Caco-2 (cell line): ENCODE measurements at regions not wholly inside any gene's neighbourhood (a gene's known extent, or its start where the extent isn't known, plus 50 kb on each side); places are given as distances from the start of the nearest gene placed in this dataset.

Experiments used
- BruUV-seq: library from RNA; stranded (reverse); fragments of 400-500 nt; replicated peaks from 2 replicates; lab custom pipeline; 2021; lab: Mats Ljungman, UMichigan
- CTCF ChIA-PET: fragments of 300-600 bp; sonication (Branson Sonifier 250); formaldehyde crosslinking; loops from one replicate; lab custom pipeline; 2022; ENCODE audit warnings: antibody characterized with exemption; lab: Charles Lee
- POLR2A ChIA-PET: fragments of 300-600 bp; sonication (Branson Sonifier 250); formaldehyde crosslinking; loops from one replicate; lab custom pipeline; 2022; ENCODE audit warnings: antibody characterized with exemption; lab: Charles Lee
- DNase-seq, 2 experiments: peaks; one replicate each; pipeline versions ENCODE4 v3.0.0 to v3.0.0-alpha.2; 2020 to 2022
- H3K27me3 ChIP-seq: replicated peaks from 2 replicates; pipeline ENCODE4 v1.6.0; 2011; ENCODE audit warnings: low read length; ENCODE audit not compliant: control insufficient read depth, insufficient read depth
- H3K36me3 ChIP-seq: 2 replicates; pipeline ENCODE4 v1.5.1; 2011; ENCODE audit warnings: low read length; ENCODE audit not compliant: control insufficient read depth, insufficient read depth
- H3K4me1 ChIP-seq: fragments of 250-450 bp; sonication (Bioruptor Pico); 2 replicates; pipeline ENCODE4 v1.5.1; 2020; ENCODE audit warnings: mild to moderate bottlenecking
- H3K4me3 ChIP-seq: 2 replicates; pipeline ENCODE4 v1.5.1; 2011; ENCODE audit warnings: low read depth, mild to moderate bottlenecking, control low read depth, low read length
- H3K9me3 ChIP-seq: fragments of 250-450 bp; sonication (Bioruptor Pico); 2 replicates; pipeline ENCODE4 v1.5.1; 2020; ENCODE audit warnings: mild to moderate bottlenecking, moderate library complexity
- H3K27ac Mint-ChIP-seq: one replicate; pipeline ENCODE4 v1.8.0; 2022; ENCODE audit warnings: mixed read lengths; ENCODE audit not compliant: unreplicated experiment
- H3K27me3 Mint-ChIP-seq: one replicate; pipeline ENCODE4 v1.8.0; 2022; ENCODE audit warnings: mixed read lengths; ENCODE audit not compliant: insufficient read depth, unreplicated experiment
- H3K36me3 Mint-ChIP-seq: one replicate; pipeline ENCODE4 v1.8.0; 2022; ENCODE audit warnings: mild to moderate bottlenecking, mixed read lengths; ENCODE audit not compliant: insufficient read depth, unreplicated experiment
- H3K4me1 Mint-ChIP-seq: one replicate; pipeline ENCODE4 v1.8.0; 2022; ENCODE audit warnings: low read depth, mixed read lengths; ENCODE audit not compliant: unreplicated experiment
- H3K4me3 Mint-ChIP-seq: one replicate; pipeline ENCODE4 v1.8.0; 2022; ENCODE audit warnings: mild to moderate bottlenecking, moderate library complexity, mixed read lengths; ENCODE audit not compliant: unreplicated experiment
- H3K9me3 Mint-ChIP-seq: one replicate; pipeline ENCODE4 v1.8.0; 2022; ENCODE audit warnings: mixed read lengths; ENCODE audit not compliant: unreplicated experiment
- CTCF ChIP-seq, 2 experiments: fragments of 200-600 bp in 1 of 2; IDR thresholded peaks; 1 replicate in 1 of 2; 2 replicates in 1 of 2; pipeline versions ENCODE4 v1.5.1 to v1.8.0; 2011 to 2022; ENCODE audit warnings: antibody characterized with exemption in 1 of 2, control low read depth in 1 of 2, inconsistent platforms in 1 of 2, low read depth in 1 of 2, low read length in 1 of 2, mild to moderate bottlenecking in 1 of 2, moderate library complexity in 1 of 2; ENCODE audit not compliant: insufficient read depth in 1 of 2, severe bottlenecking in 1 of 2, unreplicated experiment in 1 of 2
- intact Hi-C: fragments of 100-400 bp; cut with micrococcal nuclease; formaldehyde crosslinking; loops from one replicate; pipeline ENCODE4 v1.10.0; 2022; ENCODE audit not compliant: unreplicated experiment

- intact Hi-C loops = loop anchor here (2.0 kb wide), 1 partner anchor 113 kb away; no protein-coding TSS in a partner anchor
- POLR2A ChIA-PET = no interaction called here
These were observed 588.2 kb upstream of the ADGRL3 start for GRCh38 chr4:60611762-60612496.

GRCh38 chr4:60617731-60618130 lies 582.4 kb upstream of the ADGRL3 start:
- no peak for DNase-seq
- BruUV-seq = no TSS peak
- Mint-ChIP-seq H3K27ac (peak overlapping the region; percentile 74), H3K36me3 (peaks cover 5% of the 10 kb centered on the region), H3K27me3 (no peaks in the 10 kb centered on the region), H3K9me3 (peaks cover 23% of the 10 kb centered on the region), H3K4me1 (peaks cover 26% of the 10 kb centered on the region), H3K4me3 (no peak overlapping the region)
- intact Hi-C loops = no loop called here
- H3K36me3 ChIP-seq = no peaks in the 10 kb centered on the region
- H3K4me3 ChIP-seq = no peak overlapping the region
- peaks cover 28% of the 10 kb centered on the region for H3K4me1 ChIP-seq
- H3K9me3 ChIP-seq = peaks cover 14% of the 10 kb centered on the region; the same call in 1 of the 2 replicates
- TF ChIP-seq CTCF (IDR thresholded peaks at IDR 0.05; ENCODE audit: insufficient read depth in 1 of 2, low read depth in 1 of 2, low read length in 1 of 2, severe bottlenecking in 1 of 2, unreplicated experiment in 1 of 2) = no peak
- H3K27me3 ChIP-seq = no peaks in the 10 kb centered on the region
- ChIA-PET POLR2A (no interaction called here), CTCF (no interaction called here)

More at GRCh38 chr4:60611762-60612496, 588.2 kb upstream of the ADGRL3 start:
- no TSS peak for BruUV-seq
- peaks cover 10% of the 10 kb centered on the region; the same call in 1 of the 2 replicates for H3K9me3 ChIP-seq
- Mint-ChIP-seq H3K36me3 (no peaks in the 10 kb centered on the region), H3K27ac (peak overlapping the region; percentile 75), H3K4me3 (no peak overlapping the region), H3K27me3 (no peaks in the 10 kb centered on the region), H3K9me3 (peaks cover 14% of the 10 kb centered on the region), H3K4me1 (peaks cover 25% of the 10 kb centered on the region)
- no peaks in the 10 kb centered on the region for H3K36me3 ChIP-seq
- no peak for TF ChIP-seq CTCF (IDR thresholded peaks at IDR 0.05; ENCODE audit: insufficient read depth in 1 of 2, low read depth in 1 of 2, low read length in 1 of 2, severe bottlenecking in 1 of 2, unreplicated experiment in 1 of 2)
- no peak overlapping the region for H3K4me3 ChIP-seq
- H3K4me1 ChIP-seq = peaks cover 31% of the 10 kb centered on the region
- peak; percentile 76 to 87 for DNase-seq
- CTCF ChIA-PET = no interaction called here
- no peaks in the 10 kb centered on the region for H3K27me3 ChIP-seq

GRCh38 chr4:60619531-60620305 lies 580.4 kb upstream of the ADGRL3 start:
- no peak overlapping the region for H3K27ac Mint-ChIP-seq
- no peak overlapping the region for H3K4me3 ChIP-seq
- peaks cover 5% of the 10 kb centered on the region for H3K36me3 Mint-ChIP-seq
- peaks cover 23% of the 10 kb centered on the region for H3K9me3 Mint-ChIP-seq
- no TSS peak for BruUV-seq
- H3K9me3 ChIP-seq = peaks cover 14% of the 10 kb centered on the region; the same call in 1 of the 2 replicates
- H3K4me1 ChIP-seq = peaks cover 26% of the 10 kb centered on the region
- H3K4me1 Mint-ChIP-seq = peaks cover 26% of the 10 kb centered on the region
- ChIA-PET CTCF (no interaction called here), POLR2A (no interaction called here)
- no peaks in the 10 kb centered on the region for H3K27me3 Mint-ChIP-seq
- intact Hi-C loops = no loop called here
- TF ChIP-seq CTCF (IDR thresholded peaks at IDR 0.05; ENCODE audit: insufficient read depth in 1 of 2, low read depth in 1 of 2, low read length in 1 of 2, severe bottlenecking in 1 of 2, unreplicated experiment in 1 of 2) = no peak
- no peak for DNase-seq
- H3K36me3 ChIP-seq = no peaks in the 10 kb centered on the region
- H3K4me3 Mint-ChIP-seq = no peak overlapping the region
- H3K27me3 ChIP-seq = no peaks in the 10 kb centered on the region
